DMS153 (cell line): ENCODE measurements at regions not wholly inside any gene's neighbourhood (a gene's known extent, or its start where the extent isn't known, plus 50 kb on each side); places are given as distances from the start of the nearest gene placed in this dataset.
"Not testable (repeated sequence)": the region's sequence is repeated elsewhere in the genome, so short reads cannot be mapped to it uniquely, and the experiment has no call there.

Experiments
- DNase-seq: peaks from one replicate; lab custom pipeline; 2025; lab: John Stamatoyannopoulos, UW

- no peak for DNase-seq
Observed at GRCh38 chr1:103469801-103470200, 55.7 kb upstream of the RNPC3 start.

DNA sequence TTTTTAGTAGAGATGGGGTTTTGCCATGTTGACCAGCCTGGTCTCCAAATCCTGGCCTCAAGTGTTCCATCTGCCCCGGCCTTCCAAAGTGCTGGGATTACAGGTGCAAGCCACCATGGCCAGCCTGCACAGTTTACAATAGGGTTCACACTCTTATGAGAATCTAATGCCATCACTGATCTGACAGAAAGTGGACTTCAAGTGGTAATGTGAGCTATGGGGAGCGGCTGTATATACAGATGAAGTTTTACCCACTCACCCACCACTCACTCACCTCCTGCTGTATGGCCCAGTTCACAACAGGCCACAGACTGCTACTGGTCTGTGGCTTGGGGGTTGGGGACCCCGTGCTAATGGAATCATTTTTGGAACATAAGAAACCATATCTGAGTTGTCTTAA lies 58.4 kb upstream of the RNPC3 start:
- no peak for DNase-seq

GRCh38 chr1:103461161-103462105 lies 64.1 kb upstream of the RNPC3 start:
- no peak for DNase-seq

- DNase-seq = no peak
Observed at GRCh38 chr1:103460511-103460910, 65.0 kb upstream of the RNPC3 start.

DNA sequence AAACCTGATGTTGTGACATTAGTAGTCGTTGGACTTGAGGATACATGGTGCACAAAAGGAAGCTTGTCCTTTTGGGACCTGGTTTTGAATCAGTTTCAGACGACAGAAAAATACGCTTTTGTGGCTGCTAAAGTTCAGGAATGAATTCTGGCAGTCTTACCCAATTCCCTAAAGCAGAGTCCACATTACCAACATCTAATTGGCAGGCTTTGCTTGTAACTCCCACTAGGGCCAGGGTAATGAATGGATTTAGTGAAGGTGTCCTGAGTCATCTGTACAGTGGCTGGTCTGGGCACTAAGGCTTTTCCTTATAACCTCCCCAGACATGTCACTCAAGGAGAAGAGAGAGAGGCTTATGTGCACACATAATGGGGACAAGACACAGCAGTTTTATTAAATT lies 66.2 kb upstream of the RNPC3 start:
- DNase-seq = no peak

- no peak for DNase-seq
Observed at GRCh38 chr1:103457886-103458455, 67.5 kb upstream of the RNPC3 start.

- no peak for DNase-seq
Observed at GRCh38 chr1:103448560-103448959, 76.9 kb upstream of the RNPC3 start.

DNA sequence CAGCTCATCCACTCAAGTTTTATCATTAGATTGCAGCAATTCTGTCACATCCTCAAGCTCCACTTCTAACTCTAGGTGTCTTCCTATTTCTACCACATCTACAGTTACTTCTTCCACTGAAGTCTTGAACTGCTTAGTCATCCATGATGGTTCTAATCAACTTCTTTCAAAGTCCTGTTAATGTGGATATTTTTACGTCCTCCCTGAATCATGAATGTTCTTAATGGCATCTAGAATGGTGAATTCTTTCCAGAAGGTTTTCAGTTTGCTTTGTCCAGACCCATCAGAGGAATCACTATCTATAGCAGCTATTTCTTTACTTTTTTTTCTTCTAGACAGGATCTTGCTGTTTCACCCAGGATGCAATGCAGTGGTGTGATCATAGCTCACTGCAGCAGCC lies 78.0 kb upstream of the RNPC3 start:
- no peak for DNase-seq

DNA sequence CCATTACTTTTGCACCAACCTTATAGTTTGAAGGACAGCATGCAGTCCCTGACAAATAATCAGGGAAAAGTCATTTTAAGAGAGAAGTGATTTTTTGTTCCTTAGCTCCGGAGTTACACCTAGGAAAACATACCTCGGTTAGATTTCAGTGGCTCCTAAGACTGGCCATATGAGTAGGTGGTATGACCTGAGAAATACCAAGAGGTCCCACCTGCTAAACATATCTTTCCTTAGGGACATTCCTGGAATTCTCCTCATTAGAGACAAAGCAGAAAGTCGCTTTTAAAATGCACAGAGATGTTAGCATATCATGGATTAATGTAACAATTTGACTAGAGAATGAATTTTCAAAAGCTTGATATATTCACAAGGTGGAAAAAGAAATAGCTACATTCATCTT lies 84.2 kb upstream of the RNPC3 start:
- no peak for DNase-seq

GRCh38 chr1:103436568-103437100 lies 88.9 kb upstream of the RNPC3 start:
- DNase-seq = not testable (repeated sequence)

- DNase-seq = no peak
Observed at GRCh38 chr1:103435443-103435842, 90.1 kb upstream of the RNPC3 start.

- no peak for DNase-seq
Observed at GRCh38 chr1:103424650-103425049, 100.8 kb upstream of the RNPC3 start.

DNA sequence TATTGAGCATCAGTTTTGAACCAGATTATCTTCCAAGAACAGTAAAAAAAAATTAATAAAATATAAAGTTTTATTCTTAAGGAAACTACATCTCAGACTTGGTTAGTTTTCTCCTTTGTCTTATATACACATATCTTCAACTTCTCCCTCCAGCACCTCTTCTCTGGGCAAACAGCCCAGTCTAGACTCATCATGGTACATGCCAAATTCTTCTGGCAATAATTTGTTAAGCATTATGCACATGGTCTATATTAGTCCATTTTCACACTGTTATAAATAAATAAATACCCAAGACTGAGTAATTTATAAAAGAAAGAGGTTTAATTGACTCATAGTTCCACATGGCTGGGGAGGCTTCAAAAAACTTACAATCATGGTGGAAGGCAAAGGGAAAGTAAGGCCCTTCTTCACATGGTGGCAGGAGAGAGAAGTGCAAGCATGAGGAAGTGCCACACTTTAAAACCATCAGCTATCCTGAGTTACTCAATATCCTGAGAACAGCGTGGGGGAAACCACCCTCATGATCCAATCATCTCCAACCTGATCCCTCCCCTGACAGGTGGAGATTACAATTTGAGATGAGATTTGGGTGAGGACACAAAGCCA lies 108.7 kb upstream of the RNPC3 start:
- DNase-seq = no peak

- no peak for DNase-seq
Observed at GRCh38 chr1:103387898-103388297, 137.6 kb upstream of the RNPC3 start.

DNA sequence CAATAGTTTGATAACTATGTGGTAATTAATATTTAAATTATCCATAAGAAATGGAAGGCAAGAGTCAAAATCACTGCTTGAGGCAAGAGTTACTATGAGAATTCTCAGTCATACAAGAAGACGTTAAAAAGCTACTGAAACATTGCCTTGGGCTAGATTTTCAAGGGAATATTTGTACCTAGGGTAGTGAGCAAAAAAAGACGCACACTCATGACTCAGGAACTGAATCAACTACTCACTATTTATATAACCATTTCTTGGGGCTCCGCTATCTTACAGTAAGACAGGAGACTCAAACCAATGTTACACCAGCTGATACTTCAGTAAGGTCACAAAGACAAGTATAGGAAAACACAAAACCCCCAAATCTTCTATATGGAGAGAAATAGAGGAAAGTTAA lies 151.5 kb upstream of the RNPC3 start:
- DNase-seq = no peak

DNA sequence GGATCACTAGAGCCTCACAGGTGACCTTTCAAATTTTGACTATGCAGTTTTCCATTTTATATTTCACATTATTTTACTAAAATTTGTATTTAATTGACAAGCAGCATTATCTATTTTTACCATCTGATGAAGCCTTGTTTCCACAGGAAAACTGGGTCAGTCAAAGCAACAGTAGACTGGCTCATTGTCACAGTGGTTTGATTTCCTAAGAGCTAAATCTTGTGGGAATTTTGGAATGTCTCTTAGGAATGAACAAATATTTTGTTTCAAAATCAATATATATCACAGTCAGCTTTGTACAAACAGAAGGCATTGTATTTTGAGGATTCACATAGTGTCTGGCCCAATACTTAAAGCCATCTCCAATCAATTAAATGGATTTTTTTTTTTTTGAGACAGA lies 152.6 kb upstream of the RNPC3 start:
- DNase-seq = no peak

GRCh38 chr1:103371234-103371633 lies 154.3 kb upstream of the RNPC3 start:
- no peak for DNase-seq

DNA sequence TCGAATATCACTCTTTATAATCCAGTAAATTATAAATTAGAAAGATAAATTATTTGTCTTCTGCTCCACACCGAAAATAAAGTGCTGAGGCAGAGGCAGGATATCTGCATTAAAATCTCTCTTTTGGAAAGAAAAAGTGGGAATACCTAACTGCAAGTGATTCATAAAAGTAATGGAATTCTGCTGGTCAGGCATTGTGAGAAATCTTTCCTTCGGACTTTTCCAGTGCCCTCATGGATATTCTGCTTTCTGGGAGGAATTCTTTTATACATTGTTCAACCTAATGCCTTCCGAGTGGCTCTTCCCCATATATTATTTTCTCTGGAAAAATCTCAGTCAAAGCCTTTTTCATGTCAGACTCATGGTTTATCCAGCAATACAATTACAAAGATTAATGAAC lies 158.3 kb upstream of the RNPC3 start:
- no peak for DNase-seq

DNA sequence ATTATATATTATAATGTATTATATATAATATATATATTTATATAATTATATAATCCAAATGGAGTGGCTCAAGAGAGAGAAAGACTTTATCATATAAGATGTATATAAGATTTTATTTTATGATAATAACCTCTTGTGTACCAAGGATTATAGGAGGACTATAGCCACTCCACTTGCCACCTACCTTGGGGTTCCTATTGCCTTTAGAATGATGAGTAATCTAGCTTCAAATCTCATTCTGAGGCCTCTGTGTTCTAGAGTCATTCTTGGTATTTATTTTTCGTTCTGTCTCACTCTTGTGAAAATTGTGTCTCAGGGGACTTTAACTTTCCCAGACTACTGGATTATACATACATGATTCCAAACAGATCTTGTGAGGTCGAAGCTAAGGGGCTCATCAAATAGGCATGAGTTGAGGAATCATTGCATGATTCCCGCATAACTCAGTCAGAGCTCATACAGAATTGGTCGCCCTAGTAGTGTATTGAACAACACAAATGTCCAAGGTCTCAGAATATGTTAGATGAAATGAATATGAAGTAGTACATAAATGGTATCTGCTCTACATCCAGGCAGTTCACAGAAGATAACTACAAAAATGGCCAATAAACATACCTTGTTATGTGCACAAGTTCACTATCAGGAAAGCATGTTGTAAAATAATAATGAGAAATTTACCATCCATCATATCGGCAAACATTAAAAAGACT lies 159.5 kb upstream of the RNPC3 start:
- no peak for DNase-seq

GRCh38 chr1:103363008-103363365 lies 162.5 kb upstream of the RNPC3 start:
- DNase-seq = no peak

DNA sequence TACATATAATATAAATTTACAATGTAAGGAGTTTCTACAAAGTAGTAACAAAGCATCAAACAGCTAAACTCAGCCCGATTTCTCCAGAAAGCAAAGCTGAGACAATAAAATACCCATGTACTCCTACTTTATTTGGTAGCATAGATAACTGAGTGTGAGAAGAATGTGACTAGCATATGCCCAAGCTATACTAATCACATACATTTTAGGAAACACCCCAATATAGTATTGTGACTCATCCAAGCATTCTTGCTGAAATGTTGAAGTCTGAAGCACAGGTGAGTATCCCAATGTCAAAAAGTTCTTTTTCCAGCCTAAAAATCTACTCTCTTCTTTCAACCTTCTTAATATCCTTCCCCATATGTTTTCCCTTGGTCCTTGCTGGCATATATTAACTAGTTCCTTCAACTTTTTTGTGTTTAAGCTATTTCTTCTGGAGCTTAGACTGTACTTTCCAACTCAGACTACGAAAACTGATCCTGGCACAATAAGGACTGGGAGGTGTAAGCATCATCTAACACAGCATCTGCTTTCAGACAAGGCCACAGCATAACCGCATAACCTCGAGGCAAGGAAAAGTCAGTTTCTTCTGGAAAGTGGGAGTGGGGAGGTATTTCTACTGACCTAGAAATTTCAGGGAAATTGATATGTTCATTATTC lies 163.0 kb upstream of the RNPC3 start:
- no peak for DNase-seq

GRCh38 chr1:103353391-103353790 lies 172.1 kb upstream of the RNPC3 start:
- DNase-seq = no peak
